ENCODE measurements at regions not wholly inside any gene's neighbourhood (a gene's known extent, or its start where the extent isn't known, plus 50 kb on each side); places are given as distances from the start of the nearest gene placed in this dataset.

DNA sequence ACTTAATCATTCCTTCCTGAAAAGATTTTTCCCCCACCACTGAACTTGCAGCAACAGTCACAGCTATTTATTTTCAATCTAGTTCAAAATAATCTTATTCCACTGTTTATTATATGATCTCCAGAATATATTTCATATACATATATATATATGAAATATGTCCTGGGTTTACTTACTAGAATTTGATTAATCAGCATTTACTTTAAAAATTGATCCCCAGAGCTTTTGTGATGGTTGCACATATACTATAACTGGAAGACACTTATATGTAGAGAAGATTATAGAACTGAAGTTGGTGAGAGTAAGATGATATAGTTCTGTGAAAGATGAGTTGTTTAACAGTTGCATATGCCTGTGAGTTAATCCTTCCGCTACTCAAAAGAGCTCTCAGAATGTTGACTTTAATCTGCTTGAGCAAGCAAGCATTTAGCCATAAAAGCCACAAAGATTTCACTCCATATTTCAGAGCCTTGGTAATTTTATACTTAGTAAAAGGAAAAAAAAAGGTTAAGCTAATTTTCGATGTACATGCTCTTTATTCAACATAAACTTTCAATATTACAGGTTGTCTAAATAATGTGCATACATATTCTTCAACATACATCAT is 399.3 kb upstream of the CDH9 start:
- no peak for DNase-seq
- no peaks in the 10 kb centered on the region for H3K36me3 ChIP-seq

DNA sequence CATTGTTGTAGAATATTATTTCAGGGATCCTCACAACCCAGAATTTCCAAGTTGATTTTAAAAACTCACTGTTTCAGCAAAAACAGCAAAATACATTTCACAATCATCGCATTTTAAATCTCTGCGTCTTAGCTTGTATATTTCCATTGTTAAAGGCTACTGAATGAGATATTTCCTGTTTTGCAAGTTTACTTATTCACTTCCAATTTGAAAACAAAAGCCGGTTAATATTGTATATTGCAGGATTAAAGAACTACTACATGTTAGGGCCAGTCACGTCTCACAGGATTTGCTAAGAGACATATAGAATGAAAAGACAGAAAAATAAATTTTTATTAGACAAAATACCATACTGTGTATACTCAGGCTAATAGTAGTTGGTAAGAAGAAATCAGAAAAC is 395.9 kb upstream of the CDH9 start:
- Histone ChIP-seq H3K27me3 (ENCODE audit: low read depth) (no peaks in the 10 kb centered on the region), H3K4me3 (no peak overlapping the region), H3K4me1 (no peaks in the 10 kb centered on the region), H3K27ac (no peak overlapping the region), H3K36me3 (no peaks in the 10 kb centered on the region), H3K9me3 (no peaks in the 10 kb centered on the region)
- intact Hi-C loops (cut with DNase I) = no loop called here
- TF ChIP-seq, protein P1, sequence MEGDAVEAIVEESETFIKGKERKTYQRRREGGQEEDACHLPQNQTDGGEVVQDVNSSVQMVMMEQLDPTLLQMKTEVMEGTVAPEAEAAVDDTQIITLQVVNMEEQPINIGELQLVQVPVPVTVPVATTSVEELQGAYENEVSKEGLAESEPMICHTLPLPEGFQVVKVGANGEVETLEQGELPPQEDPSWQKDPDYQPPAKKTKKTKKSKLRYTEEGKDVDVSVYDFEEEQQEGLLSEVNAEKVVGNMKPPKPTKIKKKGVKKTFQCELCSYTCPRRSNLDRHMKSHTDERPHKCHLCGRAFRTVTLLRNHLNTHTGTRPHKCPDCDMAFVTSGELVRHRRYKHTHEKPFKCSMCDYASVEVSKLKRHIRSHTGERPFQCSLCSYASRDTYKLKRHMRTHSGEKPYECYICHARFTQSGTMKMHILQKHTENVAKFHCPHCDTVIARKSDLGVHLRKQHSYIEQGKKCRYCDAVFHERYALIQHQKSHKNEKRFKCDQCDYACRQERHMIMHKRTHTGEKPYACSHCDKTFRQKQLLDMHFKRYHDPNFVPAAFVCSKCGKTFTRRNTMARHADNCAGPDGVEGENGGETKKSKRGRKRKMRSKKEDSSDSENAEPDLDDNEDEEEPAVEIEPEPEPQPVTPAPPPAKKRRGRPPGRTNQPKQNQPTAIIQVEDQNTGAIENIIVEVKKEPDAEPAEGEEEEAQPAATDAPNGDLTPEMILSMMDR (IDR thresholded peaks at IDR 0.05) = no peak
- DNase-seq (no peak), ATAC-seq (no peak)

More for the DNA sequence above, 399.3 kb upstream of the CDH9 start:
- Histone ChIP-seq H3K27ac (no peak overlapping the region), H3K9me3 (no peaks in the 10 kb centered on the region), H3K27me3 (ENCODE audit: low read depth) (no peaks in the 10 kb centered on the region), H3K4me1 (no peaks in the 10 kb centered on the region), H3K4me3 (no peak overlapping the region)
- TF ChIP-seq, protein P1 (IDR thresholded peaks at IDR 0.05) = no peak
- no peak for ATAC-seq
- intact Hi-C loops (cut with DNase I) = no loop called here

DNA sequence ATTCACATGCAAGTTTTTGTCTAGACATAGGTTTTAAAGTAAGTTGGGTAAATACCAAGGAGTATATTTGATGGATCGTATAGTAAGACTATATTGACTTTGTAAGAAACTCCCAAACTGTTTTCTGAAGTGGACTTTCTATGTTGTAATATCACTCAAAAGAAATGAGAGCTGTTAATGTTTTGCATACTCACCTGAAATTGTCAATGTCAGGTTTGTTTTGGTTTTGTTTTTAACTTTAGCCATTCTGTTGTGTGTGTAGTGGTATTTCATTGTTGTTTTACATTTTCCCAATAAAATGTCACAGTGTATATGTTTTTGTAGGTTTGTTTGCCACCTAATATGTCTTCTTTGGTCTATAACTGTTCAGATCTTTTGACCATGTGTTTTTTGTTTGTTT is 375.7 kb upstream of the CDH9 start:
- Histone ChIP-seq H3K27ac (no peak overlapping the region), H3K4me1 (no peaks in the 10 kb centered on the region), H3K36me3 (no peaks in the 10 kb centered on the region), H3K4me3 (no peak overlapping the region), H3K9me3 (no peaks in the 10 kb centered on the region), H3K27me3 (ENCODE audit: low read depth) (no peaks in the 10 kb centered on the region)
- no peak for ATAC-seq
- no peak for DNase-seq
- TF ChIP-seq, protein P1 (IDR thresholded peaks at IDR 0.05) = no peak
- intact Hi-C loops (cut with DNase I) = no loop called here

DNA sequence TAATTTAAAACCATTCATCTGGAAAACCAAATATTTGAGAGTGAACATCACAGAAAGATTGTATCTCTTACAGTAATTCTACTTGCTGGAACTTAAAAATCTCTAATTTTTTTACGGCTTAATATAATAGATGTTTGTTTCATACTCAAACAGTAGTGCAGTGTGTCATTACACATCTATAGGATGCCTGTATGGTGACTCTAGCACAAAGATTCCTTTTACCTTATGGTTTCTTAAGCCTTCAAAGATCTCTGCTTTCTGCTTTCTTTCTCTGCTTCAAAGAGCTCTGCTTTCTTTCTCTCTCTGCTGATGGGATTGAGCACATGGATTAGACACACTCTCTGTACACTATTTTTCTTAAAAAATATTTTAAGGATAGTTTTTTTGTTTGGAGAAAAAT is 374.0 kb upstream of the CDH9 start:
- Histone ChIP-seq H3K27me3 (ENCODE audit: low read depth) (no peaks in the 10 kb centered on the region), H3K4me1 (no peaks in the 10 kb centered on the region), H3K36me3 (no peaks in the 10 kb centered on the region), H3K27ac (no peak overlapping the region), H3K9me3 (no peaks in the 10 kb centered on the region), H3K4me3 (no peak overlapping the region)
- ATAC-seq = no peak
- TF ChIP-seq, protein P1 (IDR thresholded peaks at IDR 0.05) = no peak
- no peak for DNase-seq
- intact Hi-C loops (cut with DNase I) = no loop called here

DNA sequence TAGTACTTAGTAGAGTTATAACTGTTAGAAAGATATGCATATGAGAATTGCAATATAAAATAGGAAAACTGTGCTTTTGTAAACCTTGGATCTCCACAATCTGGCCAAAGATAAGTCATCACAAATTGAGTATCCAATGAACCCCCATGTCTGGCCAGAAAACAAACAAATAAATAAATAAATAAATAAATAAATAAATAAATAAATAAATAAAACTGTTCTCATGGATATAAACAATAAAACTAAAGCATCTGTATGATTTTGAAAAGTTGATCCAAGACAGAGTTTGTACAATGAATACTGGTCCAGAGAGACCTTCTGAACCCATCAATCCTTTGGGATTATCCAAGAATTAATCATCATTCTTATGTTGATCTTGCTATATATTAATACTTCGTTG is 367.6 kb upstream of the CDH9 start:
- Histone ChIP-seq H3K27me3 (ENCODE audit: low read depth) (no peaks in the 10 kb centered on the region), H3K36me3 (no peaks in the 10 kb centered on the region), H3K4me1 (no peaks in the 10 kb centered on the region), H3K4me3 (no peak overlapping the region), H3K27ac (no peak overlapping the region), H3K9me3 (no peaks in the 10 kb centered on the region)
- intact Hi-C loops (cut with DNase I) = no loop called here
- no peak for DNase-seq
- TF ChIP-seq, protein P1 (IDR thresholded peaks at IDR 0.05) = no peak
- ATAC-seq = no peak
